ENCODE measurements at regions not wholly inside any gene's neighbourhood (a gene's known extent, or its start where the extent isn't known, plus 50 kb on each side); places are given as distances from the start of the nearest gene placed in this dataset.

- no peak for TF ChIP-seq EZH2 (IDR thresholded peaks at IDR 0.05; ENCODE audit: low read length)
- no peak for TF ChIP-seq CTCF (optimal IDR thresholded peaks at IDR 0.05 in 1 of 3, IDR thresholded peaks at IDR 0.05 in 1 of 3, conservative IDR thresholded peaks at IDR 0.05 in 1 of 3; ENCODE audit: extremely low read depth in 1 of 3, insufficient read depth in 2 of 3, low read length in 3 of 3)
- Histone ChIP-seq H3K4me2 (ENCODE audit: control insufficient read depth, extremely low read depth, insufficient read depth, low read depth, low read length) (no peak overlapping the region), H3K27me3 (ENCODE audit: control insufficient read depth, extremely low read depth, insufficient read depth, low read length) (no peaks in the 10 kb centered on the region), H2AFZ (ENCODE audit: control insufficient read depth, low read length) (no peak overlapping the region), H4K20me1 (ENCODE audit: control insufficient read depth, extremely low read depth, insufficient read depth, low read length) (no peaks in the 10 kb centered on the region), H3K9me1 (ENCODE audit: control insufficient read depth, extremely low read depth, insufficient read depth, low read length) (no peaks in the 10 kb centered on the region), H3K9ac (ENCODE audit: control insufficient read depth, extremely low read depth, insufficient read depth, low read length) (no peak overlapping the region), H3K27ac (ENCODE audit: control insufficient read depth, insufficient read depth, low read length) (no peak overlapping the region), H3K79me2 (ENCODE audit: control insufficient read depth, insufficient read depth, low read length) (no peaks in the 10 kb centered on the region), H3K4me3 (ENCODE audit: control insufficient read depth in 2 of 3, extremely low read depth in 1 of 3, insufficient read depth in 2 of 3, low read depth in 1 of 3, low read length in 3 of 3) (no peak overlapping the region), H3K9me3 (ENCODE audit: control insufficient read depth, low read depth, low read length) (no peaks in the 10 kb centered on the region), H3K36me3 (ENCODE audit: control insufficient read depth in 2 of 2, extremely low read depth in 1 of 2, insufficient read depth in 2 of 2, low read length in 2 of 2) (no peaks in the 10 kb centered on the region), H3K4me1 (ENCODE audit: control insufficient read depth, extremely low read depth, insufficient read depth, low read length) (no peaks in the 10 kb centered on the region)
- DNase-seq (ENCODE audit: low read depth, low spot score), result no peak
- FAIRE-seq, result no peak
- dilution Hi-C loops (cut with MboI; ENCODE audit: extremely low pct_ligation_motif_present, low sequenced_read_pairs), result no loop called here
Measured at GRCh38 chr6:92756912-92757311, 662.4 kb downstream of the EPHA7 start.

GRCh38 chr6:92753956-92754355 lies 665.4 kb downstream of the EPHA7 start:
- Histone ChIP-seq H3K27me3 (ENCODE audit: control insufficient read depth, extremely low read depth, insufficient read depth, low read length) (no peaks in the 10 kb centered on the region), H2AFZ (ENCODE audit: control insufficient read depth, low read length) (no peak overlapping the region), H3K9ac (ENCODE audit: control insufficient read depth, extremely low read depth, insufficient read depth, low read length) (no peak overlapping the region), H3K36me3 (ENCODE audit: control insufficient read depth in 2 of 2, extremely low read depth in 1 of 2, insufficient read depth in 2 of 2, low read length in 2 of 2) (no peaks in the 10 kb centered on the region), H3K4me2 (ENCODE audit: control insufficient read depth, extremely low read depth, insufficient read depth, low read depth, low read length) (no peak overlapping the region), H3K9me3 (ENCODE audit: control insufficient read depth, low read depth, low read length) (no peaks in the 10 kb centered on the region), H3K79me2 (ENCODE audit: control insufficient read depth, insufficient read depth, low read length) (no peaks in the 10 kb centered on the region), H4K20me1 (ENCODE audit: control insufficient read depth, extremely low read depth, insufficient read depth, low read length) (no peaks in the 10 kb centered on the region), H3K27ac (ENCODE audit: control insufficient read depth, insufficient read depth, low read length) (no peak overlapping the region), H3K4me1 (ENCODE audit: control insufficient read depth, extremely low read depth, insufficient read depth, low read length) (no peaks in the 10 kb centered on the region), H3K4me3 (ENCODE audit: control insufficient read depth in 2 of 3, extremely low read depth in 1 of 3, insufficient read depth in 2 of 3, low read depth in 1 of 3, low read length in 3 of 3) (no peak overlapping the region), H3K9me1 (ENCODE audit: control insufficient read depth, extremely low read depth, insufficient read depth, low read length) (no peaks in the 10 kb centered on the region)
- TF ChIP-seq CTCF (optimal IDR thresholded peaks at IDR 0.05 in 1 of 3, IDR thresholded peaks at IDR 0.05 in 1 of 3, conservative IDR thresholded peaks at IDR 0.05 in 1 of 3; ENCODE audit: extremely low read depth in 1 of 3, insufficient read depth in 2 of 3, low read length in 3 of 3) (no peak), EZH2 (IDR thresholded peaks at IDR 0.05; ENCODE audit: low read length) (no peak)
- dilution Hi-C loops (cut with MboI; ENCODE audit: extremely low pct_ligation_motif_present, low sequenced_read_pairs), result no loop called here
- no peak for FAIRE-seq
- no peak for DNase-seq (ENCODE audit: low read depth, low spot score)

Measured in keratinocyte (primary cell).